HT1080 (cell line): ENCODE measurements at regions not wholly inside any gene's neighbourhood (a gene's known extent, or its start where the extent isn't known, plus 50 kb on each side); places are given as distances from the start of the nearest gene placed in this dataset.
A peak's percentile ranks its signal among the peaks of the same experiment; 100 is the strongest.

Source experiments
- DNase-seq: peaks from one replicate; pipeline ENCODE4 v3.0.0-alpha.2; 2015; ENCODE audit warnings: low read depth

GRCh38 chr1:29961293-29962059, 725.2 kb downstream of the PTPRU start:
- no peak for DNase-seq

GRCh38 chr1:29960876-29961275, 724.6 kb downstream of the PTPRU start:
- DNase-seq = no peak

- DNase-seq = no peak
These were observed 723.9 kb downstream of the PTPRU start for GRCh38 chr1:29960156-29960755.

- DNase-seq = no peak
These were observed 723.0 kb downstream of the PTPRU start for GRCh38 chr1:29959356-29959755.

GRCh38 chr1:29958271-29958670, 721.9 kb downstream of the PTPRU start:
- DNase-seq = no peak

- no peak for DNase-seq
These were observed 720.2 kb downstream of the PTPRU start for GRCh38 chr1:29956349-29957030.

GRCh38 chr1:29954591-29954990, 718.3 kb downstream of the PTPRU start:
- no peak for DNase-seq

- DNase-seq = no peak
These were observed 717.6 kb downstream of the PTPRU start for GRCh38 chr1:29953961-29954360.

- DNase-seq = no peak
These were observed 713.4 kb downstream of the PTPRU start for GRCh38 chr1:29949676-29950075.

- no peak for DNase-seq
These were observed 712.3 kb downstream of the PTPRU start for GRCh38 chr1:29948581-29948980.

- DNase-seq = no peak
These were observed 709.7 kb downstream of the PTPRU start for GRCh38 chr1:29946057-29946456.

GRCh38 chr1:29945426-29945825, 709.1 kb downstream of the PTPRU start:
- no peak for DNase-seq

- no peak for DNase-seq
These were observed 708.1 kb downstream of the PTPRU start for GRCh38 chr1:29944253-29944905.

- no peak for DNase-seq
These were observed 706.7 kb downstream of the PTPRU start for GRCh38 chr1:29943034-29943433.

- no peak for DNase-seq
These were observed 702.8 kb downstream of the PTPRU start for GRCh38 chr1:29939079-29939478.

- no peak for DNase-seq
These were observed 701.0 kb downstream of the PTPRU start for GRCh38 chr1:29937356-29937755.

GRCh38 chr1:29936031-29936544, 699.8 kb downstream of the PTPRU start:
- DNase-seq = no peak

GRCh38 chr1:29934255-29934772, 698.0 kb downstream of the PTPRU start:
- no peak for DNase-seq

- DNase-seq = peak; percentile 7
These were observed 696.7 kb downstream of the PTPRU start for GRCh38 chr1:29933067-29933466.

- no peak for DNase-seq
These were observed 696.3 kb downstream of the PTPRU start for GRCh38 chr1:29932626-29933025.

- no peak for DNase-seq
These were observed 695.3 kb downstream of the PTPRU start for GRCh38 chr1:29931477-29932175.
